Epithelial cell of prostate (primary cell): ENCODE measurements at regions not wholly inside any gene's neighbourhood (a gene's known extent, or its start where the extent isn't known, plus 50 kb on each side); places are given as distances from the start of the nearest gene placed in this dataset.

ENCODE experiments used
- DNase-seq: peaks from one replicate; pipeline ENCODE4 v3.0.0-alpha.2; 2011; ENCODE audit warnings: low read depth, low spot score
- H3K27ac ChIP-seq: fragments of 450-650 bp; 2 replicates; pipeline ENCODE4 v1.5.1; 2017; ENCODE audit warnings: mild to moderate bottlenecking

DNA sequence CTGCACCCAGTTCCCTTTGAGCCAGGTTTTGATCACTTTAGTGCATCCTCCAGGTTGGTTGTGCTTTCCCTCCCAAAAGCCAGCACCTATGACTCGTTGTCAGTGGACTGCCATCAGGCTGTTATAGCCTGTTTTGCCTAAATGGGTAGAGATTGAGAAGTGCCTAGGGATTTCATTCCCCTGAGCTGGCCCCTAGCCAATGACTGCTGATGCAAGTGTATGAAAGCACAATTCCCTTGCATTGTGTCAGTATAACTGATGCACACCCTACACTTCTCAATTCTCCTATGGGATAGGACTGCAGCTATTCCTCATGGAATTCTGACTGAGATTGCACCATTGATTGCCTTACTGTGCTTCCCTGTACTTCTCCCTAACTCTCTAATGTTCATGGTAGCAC, 102.1 kb upstream of the ARPP21 start:
- DNase-seq: no peak
- H3K27ac ChIP-seq: no peak overlapping the region

DNA sequence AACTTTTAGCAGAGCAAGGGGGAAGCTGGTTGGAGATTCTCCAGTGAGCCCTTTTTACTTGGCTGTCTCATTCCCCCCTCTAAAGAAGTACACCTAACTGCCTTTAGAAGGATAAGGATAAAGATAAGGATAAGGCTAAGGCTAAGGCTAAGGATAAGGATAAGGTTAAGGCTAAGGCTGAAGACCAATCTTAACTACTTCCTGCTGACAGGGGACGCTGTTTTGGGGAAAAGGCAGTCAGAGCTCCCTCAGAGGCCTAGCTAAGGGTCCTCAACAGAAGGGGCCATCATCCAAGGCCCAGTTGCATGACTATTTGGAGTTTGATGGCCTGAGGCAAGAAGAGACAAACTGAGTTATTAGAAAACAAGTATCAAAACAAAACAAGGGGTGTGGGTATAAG, 94.3 kb upstream of the ARPP21 start:
- no peak for DNase-seq

DNA sequence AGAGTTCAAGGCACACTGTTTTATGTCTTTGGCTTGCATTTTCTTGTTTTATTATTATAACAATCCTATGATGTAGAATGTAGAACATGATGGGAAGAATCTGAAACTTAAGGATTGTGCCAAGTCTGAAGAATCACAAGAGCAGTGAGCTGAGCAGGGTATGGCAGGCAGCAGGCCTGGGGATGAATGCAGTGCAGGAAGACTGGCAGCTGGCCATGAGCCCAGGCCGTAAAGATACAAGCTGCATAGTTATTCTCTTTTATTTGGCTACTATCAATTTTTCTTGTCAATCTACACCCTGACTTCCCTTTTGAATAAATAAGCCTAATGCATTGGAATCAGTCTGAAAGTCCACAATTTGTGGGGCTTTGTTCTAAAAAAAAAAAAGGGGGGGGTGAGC, 89.6 kb upstream of the ARPP21 start:
- no peak for DNase-seq
- H3K27ac ChIP-seq: no peak overlapping the region

More for the DNA sequence above, 94.3 kb upstream of the ARPP21 start:
- no peak overlapping the region for H3K27ac ChIP-seq

DNA sequence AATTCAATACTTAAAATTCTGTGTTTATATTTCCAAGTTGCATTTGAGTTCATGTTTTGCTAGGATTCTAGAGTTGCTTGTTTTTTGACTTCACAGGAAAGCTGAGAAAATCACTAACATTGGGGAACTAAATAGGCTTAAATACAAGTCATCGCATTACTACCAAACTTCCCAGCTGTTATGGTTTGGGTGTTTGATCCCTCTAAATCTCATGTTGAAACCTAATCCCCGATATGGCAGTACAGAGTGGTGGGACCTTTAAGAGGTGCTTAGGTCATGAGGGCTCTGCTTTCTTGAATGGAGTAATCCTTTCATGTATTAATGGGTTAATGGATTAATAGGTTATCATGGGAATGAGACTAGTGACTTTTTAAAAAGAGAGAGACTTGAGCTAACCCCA, 77.2 kb upstream of the ARPP21 start:
- no peak for DNase-seq
- no peak overlapping the region for H3K27ac ChIP-seq

DNA sequence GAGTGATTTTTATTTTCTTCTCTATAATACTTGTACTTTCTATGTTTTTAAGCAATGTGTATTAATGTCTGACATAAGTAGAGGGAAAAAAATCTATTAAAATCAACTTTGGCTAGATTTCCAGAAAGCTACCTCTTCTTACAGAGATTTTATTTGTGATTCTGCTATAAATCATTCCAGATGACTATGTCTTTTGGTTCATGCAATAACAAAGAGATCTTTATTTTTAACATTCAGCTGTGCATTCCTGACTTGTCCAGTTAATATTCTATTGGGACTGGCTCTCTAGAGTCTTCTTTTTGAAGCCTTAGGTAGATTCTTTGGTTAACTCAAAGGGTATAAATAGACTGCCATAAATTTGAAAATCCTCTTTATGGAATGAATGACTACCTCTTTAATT, 74.3 kb upstream of the ARPP21 start:
- DNase-seq: no peak
- no peak overlapping the region for H3K27ac ChIP-seq
